ENCODE measurements at regions not wholly inside any gene's neighbourhood (a gene's known extent, or its start where the extent isn't known, plus 50 kb on each side); places are given as distances from the start of the nearest gene placed in this dataset.

DNA sequence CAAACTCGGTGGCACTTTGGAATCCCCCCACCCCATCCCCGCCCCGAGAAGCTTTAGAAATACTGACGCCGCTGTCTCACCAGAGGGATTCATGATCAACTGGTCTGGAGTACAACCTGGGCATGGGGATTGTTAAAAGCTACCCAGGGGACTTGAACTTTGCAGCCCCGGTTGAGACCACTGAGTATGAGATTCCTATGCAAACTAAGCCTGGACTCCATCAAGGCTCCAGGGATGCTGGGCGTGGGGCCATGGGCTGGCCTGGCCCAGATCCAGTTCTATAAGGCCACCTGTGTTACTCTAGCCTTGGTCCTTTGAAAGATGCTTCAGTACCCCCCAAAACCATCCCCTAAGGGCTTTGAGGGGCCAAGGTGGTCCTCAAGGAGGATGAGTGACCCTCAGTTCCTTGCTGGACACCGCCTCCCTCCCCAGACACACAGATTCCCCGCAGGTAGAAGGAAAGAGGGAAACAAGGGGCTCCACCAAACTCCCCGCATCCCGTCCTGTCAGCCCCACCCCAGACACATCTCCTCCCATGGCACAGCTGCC lies 68.5 kb downstream of the MRPL36 start:
- ChIA-PET POLR2A (interaction anchor here (0.6 kb wide), 1 partner anchor 159 kb away, joined by 5 read pairs; no protein-coding TSS in a partner anchor), CTCF (no interaction called here)
- H3K4me1 ChIP-seq (ENCODE audit: control insufficient read depth, insufficient read depth, low read length): no peaks in the 10 kb centered on the region
- H3K36me3 ChIP-seq (ENCODE audit: control insufficient read depth in 2 of 2, insufficient read depth in 1 of 2, low read length in 2 of 2): no peaks in the 10 kb centered on the region
- H3K27ac ChIP-seq (ENCODE audit: extremely low read depth, low read depth, low read length): no peak overlapping the region
- no peaks in the 10 kb centered on the region for H3K9me3 ChIP-seq (ENCODE audit: control insufficient read depth, insufficient read depth, low read depth, low read length)
- TF ChIP-seq ZNF114 (tag by site-specific recombination; IDR thresholded peaks at IDR 0.05) (no peak), ZNF239 (tag by site-specific recombination; IDR thresholded peaks at IDR 0.05) (no peak), ZNF658 (tag by site-specific recombination; IDR thresholded peaks at IDR 0.05) (no peak), ZNF621 (tag by site-specific recombination; IDR thresholded peaks at IDR 0.05) (no peak), ZNF221 (tag by site-specific recombination; IDR thresholded peaks at IDR 0.05; ENCODE audit: borderline replicate concordance) (no peak), ZNF549 (tag by site-specific recombination; IDR thresholded peaks at IDR 0.05) (no peak), ZNF514 (tag by site-specific recombination; IDR thresholded peaks at IDR 0.05) (no peak), MZF1 (tag by site-specific recombination; IDR thresholded peaks at IDR 0.05; ENCODE audit: borderline replicate concordance) (no peak), EGR2 (tag by site-specific recombination; IDR thresholded peaks at IDR 0.05; ENCODE audit: low read depth) (no peak), ZNF529 (tag by site-specific recombination; IDR thresholded peaks at IDR 0.05; ENCODE audit: insufficient replicate concordance) (no peak), OSR2 (tag by site-specific recombination; IDR thresholded peaks at IDR 0.05) (no peak), ZNF24 (tag by site-specific recombination; IDR thresholded peaks at IDR 0.05) (no peak), ZNF626 (tag by site-specific recombination; IDR thresholded peaks at IDR 0.05) (no peak)
- TF ChIP-seq, protein P1, sequence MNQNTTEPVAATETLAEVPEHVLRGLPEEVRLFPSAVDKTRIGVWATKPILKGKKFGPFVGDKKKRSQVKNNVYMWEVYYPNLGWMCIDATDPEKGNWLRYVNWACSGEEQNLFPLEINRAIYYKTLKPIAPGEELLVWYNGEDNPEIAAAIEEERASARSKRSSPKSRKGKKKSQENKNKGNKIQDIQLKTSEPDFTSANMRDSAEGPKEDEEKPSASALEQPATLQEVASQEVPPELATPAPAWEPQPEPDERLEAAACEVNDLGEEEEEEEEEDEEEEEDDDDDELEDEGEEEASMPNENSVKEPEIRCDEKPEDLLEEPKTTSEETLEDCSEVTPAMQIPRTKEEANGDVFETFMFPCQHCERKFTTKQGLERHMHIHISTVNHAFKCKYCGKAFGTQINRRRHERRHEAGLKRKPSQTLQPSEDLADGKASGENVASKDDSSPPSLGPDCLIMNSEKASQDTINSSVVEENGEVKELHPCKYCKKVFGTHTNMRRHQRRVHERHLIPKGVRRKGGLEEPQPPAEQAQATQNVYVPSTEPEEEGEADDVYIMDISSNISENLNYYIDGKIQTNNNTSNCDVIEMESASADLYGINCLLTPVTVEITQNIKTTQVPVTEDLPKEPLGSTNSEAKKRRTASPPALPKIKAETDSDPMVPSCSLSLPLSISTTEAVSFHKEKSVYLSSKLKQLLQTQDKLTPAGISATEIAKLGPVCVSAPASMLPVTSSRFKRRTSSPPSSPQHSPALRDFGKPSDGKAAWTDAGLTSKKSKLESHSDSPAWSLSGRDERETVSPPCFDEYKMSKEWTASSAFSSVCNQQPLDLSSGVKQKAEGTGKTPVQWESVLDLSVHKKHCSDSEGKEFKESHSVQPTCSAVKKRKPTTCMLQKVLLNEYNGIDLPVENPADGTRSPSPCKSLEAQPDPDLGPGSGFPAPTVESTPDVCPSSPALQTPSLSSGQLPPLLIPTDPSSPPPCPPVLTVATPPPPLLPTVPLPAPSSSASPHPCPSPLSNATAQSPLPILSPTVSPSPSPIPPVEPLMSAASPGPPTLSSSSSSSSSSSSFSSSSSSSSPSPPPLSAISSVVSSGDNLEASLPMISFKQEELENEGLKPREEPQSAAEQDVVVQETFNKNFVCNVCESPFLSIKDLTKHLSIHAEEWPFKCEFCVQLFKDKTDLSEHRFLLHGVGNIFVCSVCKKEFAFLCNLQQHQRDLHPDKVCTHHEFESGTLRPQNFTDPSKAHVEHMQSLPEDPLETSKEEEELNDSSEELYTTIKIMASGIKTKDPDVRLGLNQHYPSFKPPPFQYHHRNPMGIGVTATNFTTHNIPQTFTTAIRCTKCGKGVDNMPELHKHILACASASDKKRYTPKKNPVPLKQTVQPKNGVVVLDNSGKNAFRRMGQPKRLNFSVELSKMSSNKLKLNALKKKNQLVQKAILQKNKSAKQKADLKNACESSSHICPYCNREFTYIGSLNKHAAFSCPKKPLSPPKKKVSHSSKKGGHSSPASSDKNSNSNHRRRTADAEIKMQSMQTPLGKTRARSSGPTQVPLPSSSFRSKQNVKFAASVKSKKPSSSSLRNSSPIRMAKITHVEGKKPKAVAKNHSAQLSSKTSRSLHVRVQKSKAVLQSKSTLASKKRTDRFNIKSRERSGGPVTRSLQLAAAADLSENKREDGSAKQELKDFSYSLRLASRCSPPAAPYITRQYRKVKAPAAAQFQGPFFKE (tag by site-specific recombination; IDR thresholded peaks at IDR 0.05; ENCODE audit: borderline replicate concordance): no peak
- TF ChIP-seq, protein P2, sequence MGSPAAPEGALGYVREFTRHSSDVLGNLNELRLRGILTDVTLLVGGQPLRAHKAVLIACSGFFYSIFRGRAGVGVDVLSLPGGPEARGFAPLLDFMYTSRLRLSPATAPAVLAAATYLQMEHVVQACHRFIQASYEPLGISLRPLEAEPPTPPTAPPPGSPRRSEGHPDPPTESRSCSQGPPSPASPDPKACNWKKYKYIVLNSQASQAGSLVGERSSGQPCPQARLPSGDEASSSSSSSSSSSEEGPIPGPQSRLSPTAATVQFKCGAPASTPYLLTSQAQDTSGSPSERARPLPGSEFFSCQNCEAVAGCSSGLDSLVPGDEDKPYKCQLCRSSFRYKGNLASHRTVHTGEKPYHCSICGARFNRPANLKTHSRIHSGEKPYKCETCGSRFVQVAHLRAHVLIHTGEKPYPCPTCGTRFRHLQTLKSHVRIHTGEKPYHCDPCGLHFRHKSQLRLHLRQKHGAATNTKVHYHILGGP (tag by site-specific recombination; IDR thresholded peaks at IDR 0.05): no peak
- TF ChIP-seq, protein P3, sequence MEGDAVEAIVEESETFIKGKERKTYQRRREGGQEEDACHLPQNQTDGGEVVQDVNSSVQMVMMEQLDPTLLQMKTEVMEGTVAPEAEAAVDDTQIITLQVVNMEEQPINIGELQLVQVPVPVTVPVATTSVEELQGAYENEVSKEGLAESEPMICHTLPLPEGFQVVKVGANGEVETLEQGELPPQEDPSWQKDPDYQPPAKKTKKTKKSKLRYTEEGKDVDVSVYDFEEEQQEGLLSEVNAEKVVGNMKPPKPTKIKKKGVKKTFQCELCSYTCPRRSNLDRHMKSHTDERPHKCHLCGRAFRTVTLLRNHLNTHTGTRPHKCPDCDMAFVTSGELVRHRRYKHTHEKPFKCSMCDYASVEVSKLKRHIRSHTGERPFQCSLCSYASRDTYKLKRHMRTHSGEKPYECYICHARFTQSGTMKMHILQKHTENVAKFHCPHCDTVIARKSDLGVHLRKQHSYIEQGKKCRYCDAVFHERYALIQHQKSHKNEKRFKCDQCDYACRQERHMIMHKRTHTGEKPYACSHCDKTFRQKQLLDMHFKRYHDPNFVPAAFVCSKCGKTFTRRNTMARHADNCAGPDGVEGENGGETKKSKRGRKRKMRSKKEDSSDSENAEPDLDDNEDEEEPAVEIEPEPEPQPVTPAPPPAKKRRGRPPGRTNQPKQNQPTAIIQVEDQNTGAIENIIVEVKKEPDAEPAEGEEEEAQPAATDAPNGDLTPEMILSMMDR (tag by site-specific recombination; IDR thresholded peaks at IDR 0.05): no peak
- TF ChIP-seq, protein P4, sequence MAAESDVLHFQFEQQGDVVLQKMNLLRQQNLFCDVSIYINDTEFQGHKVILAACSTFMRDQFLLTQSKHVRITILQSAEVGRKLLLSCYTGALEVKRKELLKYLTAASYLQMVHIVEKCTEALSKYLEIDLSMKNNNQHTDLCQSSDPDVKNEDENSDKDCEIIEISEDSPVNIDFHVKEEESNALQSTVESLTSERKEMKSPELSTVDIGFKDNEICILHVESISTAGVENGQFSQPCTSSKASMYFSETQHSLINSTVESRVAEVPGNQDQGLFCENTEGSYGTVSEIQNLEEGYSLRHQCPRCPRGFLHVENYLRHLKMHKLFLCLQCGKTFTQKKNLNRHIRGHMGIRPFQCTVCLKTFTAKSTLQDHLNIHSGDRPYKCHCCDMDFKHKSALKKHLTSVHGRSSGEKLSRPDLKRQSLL (tag by site-specific recombination; IDR thresholded peaks at IDR 0.05): no peak
- TF ChIP-seq, protein P5, sequence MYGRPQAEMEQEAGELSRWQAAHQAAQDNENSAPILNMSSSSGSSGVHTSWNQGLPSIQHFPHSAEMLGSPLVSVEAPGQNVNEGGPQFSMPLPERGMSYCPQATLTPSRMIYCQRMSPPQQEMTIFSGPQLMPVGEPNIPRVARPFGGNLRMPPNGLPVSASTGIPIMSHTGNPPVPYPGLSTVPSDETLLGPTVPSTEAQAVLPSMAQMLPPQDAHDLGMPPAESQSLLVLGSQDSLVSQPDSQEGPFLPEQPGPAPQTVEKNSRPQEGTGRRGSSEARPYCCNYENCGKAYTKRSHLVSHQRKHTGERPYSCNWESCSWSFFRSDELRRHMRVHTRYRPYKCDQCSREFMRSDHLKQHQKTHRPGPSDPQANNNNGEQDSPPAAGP (tag by site-specific recombination; IDR thresholded peaks at IDR 0.05): no peak
- TF ChIP-seq, protein P6, sequence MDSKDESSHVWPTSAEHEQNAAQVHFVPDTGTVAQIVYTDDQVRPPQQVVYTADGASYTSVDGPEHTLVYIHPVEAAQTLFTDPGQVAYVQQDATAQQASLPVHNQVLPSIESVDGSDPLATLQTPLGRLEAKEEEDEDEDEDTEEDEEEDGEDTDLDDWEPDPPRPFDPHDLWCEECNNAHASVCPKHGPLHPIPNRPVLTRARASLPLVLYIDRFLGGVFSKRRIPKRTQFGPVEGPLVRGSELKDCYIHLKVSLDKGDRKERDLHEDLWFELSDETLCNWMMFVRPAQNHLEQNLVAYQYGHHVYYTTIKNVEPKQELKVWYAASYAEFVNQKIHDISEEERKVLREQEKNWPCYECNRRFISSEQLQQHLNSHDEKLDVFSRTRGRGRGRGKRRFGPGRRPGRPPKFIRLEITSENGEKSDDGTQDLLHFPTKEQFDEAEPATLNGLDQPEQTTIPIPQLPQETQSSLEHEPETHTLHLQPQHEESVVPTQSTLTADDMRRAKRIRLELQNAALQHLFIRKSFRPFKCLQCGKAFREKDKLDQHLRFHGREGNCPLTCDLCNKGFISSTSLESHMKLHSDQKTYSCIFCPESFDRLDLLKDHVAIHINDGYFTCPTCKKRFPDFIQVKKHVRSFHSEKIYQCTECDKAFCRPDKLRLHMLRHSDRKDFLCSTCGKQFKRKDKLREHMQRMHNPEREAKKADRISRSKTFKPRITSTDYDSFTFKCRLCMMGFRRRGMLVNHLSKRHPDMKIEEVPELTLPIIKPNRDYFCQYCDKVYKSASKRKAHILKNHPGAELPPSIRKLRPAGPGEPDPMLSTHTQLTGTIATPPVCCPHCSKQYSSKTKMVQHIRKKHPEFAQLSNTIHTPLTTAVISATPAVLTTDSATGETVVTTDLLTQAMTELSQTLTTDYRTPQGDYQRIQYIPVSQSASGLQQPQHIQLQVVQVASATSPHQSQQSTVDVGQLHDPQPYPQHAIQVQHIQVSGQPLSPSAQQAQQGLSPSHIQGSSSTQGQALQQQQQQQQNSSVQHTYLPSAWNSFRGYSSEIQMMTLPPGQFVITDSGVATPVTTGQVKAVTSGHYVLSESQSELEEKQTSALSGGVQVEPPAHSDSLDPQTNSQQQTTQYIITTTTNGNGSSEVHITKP (tag by site-specific recombination; IDR thresholded peaks at IDR 0.05): no peak
- no peak overlapping the region for H3K4me3 ChIP-seq (ENCODE audit: low read depth, low read length)

Measured in HEK293 (cell line).